DMS114 treated with DMSO at 0.1 percent for 48 hours (cell line): ENCODE measurements at regions not wholly inside any gene's neighbourhood (a gene's known extent, or its start where the extent isn't known, plus 50 kb on each side); places are given as distances from the start of the nearest gene placed in this dataset.
"Not testable (repeated sequence)": the region's sequence is repeated elsewhere in the genome, so short reads cannot be mapped to it uniquely, and the experiment has no call there.

Experiments
- DNase-seq: peaks from one replicate; lab custom pipeline; 2025; ENCODE audit not compliant: unreplicated experiment; lab: John Stamatoyannopoulos, UW

DNA sequence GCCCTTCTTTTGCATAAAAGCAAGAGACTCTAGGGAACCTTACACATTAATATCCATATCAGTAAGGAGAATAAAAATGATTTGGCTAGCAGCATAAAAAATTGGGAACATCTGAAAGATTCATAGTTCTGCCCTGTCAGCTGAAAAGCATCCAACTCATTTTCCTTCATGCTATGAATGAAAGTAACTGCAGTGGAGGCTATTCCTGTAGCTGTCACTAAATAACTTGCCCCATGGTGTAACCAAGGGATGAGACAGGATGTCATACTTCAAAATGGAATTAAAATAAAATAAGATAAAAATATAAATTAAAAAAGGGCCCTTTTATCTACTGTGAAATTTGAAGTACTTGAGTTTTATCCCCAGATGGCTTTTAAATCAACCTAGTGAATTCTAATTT is 878.8 kb downstream of the C4orf33 start:
- DNase-seq, result no peak

DNA sequence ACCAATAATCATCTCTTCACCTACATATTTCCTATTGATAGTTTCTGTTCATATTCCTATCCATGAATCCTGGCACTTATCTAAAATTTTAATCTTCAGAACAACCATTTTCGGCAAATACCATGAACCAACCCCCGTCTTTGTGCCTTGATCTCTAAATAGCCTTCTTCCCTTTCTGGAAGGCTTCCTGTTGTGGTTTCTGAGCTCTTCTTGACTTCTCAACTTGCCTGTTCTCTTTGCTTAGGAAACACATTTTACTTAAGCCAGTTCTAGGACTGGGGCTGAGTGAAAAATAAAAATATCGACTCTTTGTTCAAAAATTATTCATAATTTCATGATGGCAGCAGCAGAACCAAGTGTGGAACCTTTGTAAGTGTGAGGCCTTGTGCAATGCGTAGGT is 882.4 kb downstream of the C4orf33 start:
- DNase-seq, result no peak

DNA sequence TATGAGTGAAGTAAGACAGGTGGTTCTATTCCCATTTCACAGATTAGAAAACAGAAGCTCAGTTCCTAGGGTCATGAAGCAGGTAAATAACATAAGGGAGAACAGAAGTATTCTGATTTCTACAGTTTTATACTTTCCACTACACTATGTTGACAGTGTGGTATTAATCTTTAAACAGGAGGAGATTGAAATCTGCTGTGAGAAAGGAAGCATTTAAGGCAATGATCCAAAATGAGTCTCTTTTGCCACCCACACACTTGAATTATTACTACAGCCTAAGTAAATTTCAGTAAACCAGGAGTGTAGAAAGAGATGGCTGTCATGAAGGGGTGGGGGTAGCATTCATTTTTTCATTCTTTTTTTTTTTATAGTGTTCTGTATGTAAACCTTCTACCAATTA is 893.0 kb downstream of the C4orf33 start:
- DNase-seq, result no peak

DNA sequence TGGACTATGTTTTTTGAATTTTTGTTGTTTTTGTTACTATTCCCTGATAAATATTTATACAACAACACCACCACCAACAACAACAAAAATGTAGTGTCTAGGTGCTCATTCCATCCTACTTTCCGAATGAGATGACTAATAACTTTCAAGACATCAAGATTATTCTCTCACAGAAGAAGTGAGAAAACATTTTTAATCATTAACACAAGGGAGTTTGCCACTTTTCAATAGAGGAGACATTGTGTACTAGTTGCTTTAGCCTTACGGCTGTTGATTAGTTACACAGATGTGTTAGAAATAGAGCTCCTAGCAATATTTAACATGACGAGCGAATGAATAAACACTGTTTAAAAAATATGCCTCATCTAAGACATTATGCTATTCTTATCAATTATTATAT is 898.8 kb downstream of the C4orf33 start:
- DNase-seq, result no peak

DNA sequence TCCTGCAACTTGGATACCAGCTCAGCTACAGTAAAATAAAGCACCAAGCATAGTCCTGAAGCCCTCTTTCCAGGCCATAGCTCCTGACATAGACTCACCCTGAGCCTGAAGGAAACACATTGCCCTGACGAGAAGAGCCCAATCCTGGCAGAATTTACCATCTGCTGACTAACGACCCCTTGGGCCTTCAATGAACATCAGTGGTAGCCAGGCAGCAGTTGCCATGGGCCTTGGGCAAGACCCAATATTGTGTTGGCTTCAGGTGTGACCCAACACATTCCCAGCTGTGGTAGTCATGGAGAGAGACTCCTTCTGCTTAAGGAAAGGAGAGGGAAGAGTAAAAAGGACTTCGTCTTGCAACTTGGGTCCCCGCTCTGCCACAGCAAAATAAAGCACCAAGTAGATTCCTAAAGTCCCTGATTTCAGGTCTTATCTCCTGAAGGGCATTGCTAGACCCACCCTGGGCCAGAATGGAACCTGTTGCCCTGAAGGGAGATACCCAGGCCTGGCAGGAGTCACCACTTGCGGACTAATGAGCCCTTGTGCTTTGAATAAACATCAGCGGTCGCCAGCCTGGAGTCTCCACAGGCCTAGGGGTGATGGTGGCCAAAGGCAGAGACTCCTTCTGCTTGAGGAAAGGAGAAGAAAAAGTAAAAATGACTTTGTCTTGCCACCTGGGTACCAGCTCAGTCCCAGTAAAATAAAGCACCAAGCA is 902.6 kb downstream of the C4orf33 start:
- no peak for DNase-seq

DNA sequence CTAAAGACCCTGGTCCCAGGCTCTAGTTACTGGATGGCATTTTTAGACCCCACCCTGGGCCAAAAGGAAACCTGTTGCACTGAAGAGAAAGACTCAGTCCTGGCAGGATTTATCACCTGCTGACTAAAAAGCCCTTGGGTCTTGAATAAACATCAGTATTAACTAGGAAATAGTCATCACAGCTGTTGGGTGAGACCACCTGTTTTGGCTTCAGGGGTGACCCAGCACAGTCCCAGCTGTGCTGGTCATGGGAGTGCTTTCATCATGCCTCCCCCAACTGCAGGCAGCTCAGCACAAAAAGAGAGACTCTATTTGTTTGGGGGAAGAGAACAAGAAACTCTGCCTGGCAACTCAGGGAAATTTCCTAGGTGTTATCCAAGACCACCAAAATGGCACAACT is 903.2 kb downstream of the C4orf33 start:
- DNase-seq, result no peak

DNA sequence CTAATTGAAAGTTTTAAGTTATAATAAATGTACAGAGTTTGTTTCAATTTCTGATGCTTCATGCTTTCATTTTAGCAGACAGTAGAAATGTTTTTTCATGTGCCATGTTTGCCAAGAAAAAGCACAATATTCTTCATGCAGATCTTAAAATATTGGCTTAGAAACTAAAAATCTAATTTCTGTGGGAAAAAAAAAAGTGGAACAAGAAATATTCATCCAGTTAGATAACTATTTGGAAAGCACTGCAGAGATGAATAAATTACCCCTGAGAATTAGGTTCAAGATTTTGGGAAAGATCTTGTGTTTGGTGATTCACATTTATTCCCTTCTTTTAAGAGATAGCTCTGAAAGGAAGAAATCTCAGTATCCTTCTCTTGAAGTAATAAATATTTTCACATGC is 912.5 kb downstream of the C4orf33 start:
- DNase-seq, result no peak

DNA sequence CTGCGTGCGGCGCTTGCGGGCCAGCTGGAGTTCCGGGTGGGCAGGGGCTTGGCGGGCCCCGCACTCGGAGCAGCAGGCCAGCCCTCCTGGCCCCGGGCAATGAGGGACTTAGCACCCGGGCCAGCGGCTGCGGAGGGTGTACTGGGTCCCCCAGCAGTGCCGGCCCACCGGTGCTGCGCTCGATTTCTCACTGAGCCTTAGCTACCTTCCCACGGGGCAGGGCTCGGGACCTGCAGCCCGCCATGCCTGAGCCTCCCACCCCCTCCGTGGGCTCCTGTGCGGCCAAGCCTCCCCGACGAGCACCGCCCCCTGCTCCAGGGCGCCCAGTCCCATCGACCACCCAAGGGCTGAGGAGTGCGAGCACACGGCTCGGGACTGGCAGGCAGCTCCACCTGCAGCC is 916.9 kb downstream of the C4orf33 start:
- not testable (repeated sequence) for DNase-seq

DNA sequence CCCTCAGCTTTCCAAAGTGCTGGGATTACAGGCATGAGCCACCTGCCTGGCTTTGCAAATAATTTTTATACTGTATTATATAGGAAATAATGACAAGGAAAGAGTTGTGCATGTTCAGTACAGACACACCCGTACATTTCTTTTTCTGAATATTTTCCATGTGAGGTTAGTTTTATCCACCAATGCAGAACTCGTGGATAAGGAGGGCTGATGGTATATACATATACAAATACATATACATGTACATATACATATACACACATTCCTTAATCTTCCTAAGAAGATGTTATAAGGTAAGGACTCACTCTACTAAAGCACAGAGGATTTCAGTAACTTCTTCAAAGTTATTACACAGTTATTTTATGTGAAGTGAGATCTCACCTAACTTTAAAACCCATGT is 925.8 kb downstream of the C4orf33 start:
- no peak for DNase-seq

DNA sequence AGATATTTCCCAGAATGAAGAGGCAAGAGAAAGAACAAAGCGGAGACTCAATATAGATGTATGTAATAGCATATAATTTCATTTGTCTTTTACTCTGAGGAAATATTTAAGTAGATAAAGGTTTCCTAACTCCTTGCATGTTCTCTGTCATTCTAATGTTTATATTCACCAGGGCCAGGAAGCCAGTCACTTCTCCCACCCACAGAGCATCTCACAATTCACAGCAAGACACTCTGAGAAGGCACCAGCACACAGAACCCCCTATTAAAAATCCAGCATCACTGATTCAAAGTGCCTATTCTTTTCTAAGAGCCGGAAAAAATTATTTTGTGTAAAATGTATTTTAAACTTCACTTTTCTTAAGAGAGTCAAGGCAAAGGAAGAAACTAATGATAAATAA is 927.1 kb downstream of the C4orf33 start:
- DNase-seq, result no peak

DNA sequence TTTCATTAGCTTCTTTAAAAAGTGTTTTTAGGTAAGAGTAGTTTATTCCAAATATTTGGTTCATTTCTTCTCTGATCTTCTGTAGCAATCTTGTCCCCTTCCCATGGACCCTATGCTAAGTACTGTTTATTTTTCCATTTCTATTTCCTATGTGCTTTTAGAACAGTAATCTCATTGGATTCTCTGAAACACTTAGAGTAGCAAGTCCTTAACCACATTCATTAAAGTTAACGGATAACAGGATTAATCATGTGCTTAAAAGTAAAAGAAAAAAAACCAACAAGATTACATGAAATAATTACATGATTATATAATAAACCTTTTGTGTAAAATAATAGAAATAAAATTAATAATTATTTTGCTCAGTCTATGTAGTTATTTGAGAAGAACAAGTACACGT is 929.7 kb downstream of the C4orf33 start:
- no peak for DNase-seq

DNA sequence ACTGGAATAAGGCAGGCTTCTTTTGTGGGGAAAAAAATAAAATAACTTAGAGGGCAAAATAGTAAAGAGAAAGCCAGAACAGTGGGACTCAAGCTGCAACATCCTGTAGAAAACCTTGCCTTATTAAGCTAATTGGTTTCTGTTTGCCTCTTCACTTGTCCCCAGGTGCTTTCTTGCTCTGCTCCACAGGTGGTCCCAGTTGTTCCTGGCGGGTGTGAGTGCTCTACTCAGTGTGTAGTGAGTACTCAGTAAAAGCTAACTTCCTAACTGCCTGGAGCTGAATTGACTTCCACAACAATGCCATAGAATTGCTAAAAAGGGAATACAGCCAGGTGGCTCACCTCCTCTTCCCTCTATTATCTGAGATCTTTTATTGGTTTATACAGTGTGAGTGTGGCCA is 930.2 kb downstream of the C4orf33 start:
- no peak for DNase-seq

DNA sequence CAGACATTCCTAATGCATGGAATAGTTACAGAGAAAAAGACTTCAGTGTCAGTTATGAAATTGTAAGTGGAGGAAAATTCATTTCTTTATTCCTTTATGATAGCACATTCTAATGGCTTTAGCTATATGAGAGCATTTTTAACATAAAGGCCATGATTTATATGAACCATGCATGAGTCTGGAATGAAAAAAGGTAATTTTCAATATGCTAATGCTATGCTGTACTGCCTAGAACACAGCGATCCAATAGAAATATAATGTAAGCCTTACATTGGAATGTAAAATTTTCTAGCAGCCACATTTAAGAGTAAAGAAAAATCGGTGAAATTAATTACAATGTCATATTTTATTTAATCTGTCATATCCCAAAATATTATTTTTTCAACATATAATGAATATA is 932.0 kb downstream of the C4orf33 start:
- no peak for DNase-seq

DNA sequence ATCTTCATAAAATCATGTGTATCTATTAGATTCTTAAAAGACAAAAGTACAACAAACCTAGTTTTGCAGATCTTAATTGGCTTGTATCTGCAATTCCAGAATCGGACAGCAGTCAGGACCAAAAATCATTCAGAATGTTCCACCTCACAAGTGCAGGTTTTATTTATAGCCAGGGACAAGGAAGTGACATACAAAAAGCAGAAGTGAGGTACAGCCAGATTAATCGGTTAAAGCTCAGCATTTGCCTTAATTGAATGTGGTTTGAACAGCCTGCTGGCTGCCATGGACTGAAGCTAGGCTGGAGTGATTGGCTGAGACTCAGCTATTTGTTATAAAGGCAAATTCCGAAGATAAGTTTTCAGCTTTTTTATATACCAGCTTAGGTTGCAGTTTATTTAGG is 932.6 kb downstream of the C4orf33 start:
- DNase-seq, result no peak

DNA sequence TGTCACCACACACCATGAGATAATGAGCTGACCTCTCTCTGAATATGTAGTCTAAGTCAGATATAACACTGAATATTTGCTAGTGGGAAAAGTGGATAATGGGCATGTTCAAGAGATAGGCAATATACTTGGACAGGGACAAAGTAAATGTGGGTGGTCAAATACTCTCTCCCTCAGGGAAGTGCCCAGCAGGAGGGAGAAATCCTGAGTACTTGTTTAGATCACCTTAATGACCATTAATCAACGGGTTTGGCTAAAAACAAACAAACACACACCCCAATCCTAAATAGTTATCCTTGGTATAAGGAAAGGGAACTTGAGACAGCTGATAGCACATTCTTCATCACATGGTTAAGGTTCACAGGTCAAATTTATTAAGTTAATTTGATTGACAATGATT is 933.5 kb downstream of the C4orf33 start:
- no peak for DNase-seq

DNA sequence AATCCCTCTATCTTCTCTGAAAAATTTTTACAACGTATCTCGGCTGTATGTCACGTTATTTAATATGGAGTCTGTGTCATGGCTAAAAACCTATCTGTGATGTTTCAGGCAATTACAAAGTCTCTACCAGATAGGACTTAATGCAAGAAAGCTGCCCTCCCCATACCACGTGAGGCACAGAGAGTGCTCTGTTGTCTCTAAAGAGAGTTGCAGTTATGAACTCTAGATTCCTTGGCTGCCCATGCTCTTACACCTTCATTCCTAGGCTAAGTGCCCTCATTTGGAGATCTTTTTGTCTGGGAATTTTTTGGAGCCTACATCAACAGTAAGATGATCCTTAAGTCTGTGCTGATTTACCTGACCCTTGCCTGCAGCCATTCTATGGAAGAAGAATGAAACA is 935.9 kb downstream of the C4orf33 start:
- DNase-seq, result no peak

DNA sequence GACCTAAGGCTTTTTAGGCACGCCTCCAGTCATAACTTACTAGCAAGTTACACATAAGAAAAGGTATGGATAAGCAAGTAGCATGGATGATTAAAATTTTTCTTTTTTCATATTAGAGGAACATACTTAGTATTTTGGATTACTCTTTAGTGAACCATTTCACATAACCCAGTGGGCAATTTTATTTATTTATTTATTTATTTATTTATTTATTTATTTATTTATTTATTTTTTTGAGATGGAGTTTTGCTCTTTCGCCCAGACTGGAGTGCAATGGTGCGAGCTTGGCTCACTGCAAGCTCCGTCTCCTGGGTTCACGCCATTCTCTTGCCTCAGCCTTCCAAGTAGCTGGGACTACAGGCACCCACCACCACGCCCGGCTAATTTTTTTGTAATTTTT is 937.7 kb downstream of the C4orf33 start:
- DNase-seq, result not testable (repeated sequence)

DNA sequence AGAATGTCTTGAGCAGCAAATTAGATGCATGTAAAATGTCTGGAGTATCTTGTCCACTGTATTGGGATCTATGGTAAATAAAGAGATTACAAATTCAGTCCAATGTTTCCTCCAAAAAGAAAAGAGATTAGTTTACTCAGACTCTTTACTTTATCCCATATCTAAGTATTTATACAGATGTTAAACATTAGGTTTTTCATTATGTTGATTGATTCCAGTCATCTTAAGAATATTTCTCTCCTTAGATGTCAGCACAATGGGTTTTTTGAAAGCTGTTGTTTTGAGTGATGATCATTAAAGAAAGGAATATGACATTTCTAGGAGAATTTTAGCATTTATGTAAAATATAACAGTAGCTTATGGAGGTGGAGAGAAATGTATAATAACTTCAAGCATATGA is 938.9 kb downstream of the C4orf33 start:
- no peak for DNase-seq

DNA sequence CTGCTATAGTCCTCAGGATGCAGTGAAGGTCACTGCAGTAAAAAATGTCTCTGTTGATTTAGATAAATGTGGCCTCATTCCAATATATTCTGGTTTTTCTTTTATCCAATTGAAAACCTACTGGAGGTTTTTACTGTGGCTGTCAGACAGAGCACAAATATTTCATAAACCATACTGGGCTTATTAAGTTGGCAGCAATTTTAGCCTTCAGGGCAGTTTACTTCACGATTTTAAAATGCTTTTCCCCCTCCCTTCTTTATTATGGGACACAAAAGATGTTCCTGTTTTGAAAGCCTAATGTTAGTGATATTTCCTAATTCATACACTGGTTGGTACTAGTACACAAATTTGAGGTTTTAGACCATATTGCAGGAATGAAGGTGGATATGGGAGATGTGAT is 939.4 kb downstream of the C4orf33 start:
- no peak for DNase-seq

DNA sequence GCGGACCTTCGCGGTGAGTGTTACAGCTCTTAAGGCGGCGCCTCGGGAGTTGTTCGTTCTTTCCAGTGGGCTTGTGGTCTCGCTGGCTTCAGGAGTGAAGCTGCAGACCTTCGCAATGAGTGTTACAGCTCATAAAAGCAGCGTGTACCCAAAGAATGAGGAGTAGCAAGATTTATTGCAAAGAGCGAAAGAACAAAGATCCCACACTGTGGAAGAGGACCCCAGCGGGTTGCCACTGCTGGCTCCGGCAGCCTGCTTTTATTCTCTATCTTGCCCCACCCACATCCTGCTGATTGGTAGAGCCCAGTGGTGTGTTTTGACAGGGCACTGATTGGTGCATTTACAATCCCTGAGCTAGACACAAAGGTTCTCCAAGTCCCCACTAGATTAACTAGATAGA is 941.9 kb downstream of the C4orf33 start:
- not testable (repeated sequence) for DNase-seq

DNA sequence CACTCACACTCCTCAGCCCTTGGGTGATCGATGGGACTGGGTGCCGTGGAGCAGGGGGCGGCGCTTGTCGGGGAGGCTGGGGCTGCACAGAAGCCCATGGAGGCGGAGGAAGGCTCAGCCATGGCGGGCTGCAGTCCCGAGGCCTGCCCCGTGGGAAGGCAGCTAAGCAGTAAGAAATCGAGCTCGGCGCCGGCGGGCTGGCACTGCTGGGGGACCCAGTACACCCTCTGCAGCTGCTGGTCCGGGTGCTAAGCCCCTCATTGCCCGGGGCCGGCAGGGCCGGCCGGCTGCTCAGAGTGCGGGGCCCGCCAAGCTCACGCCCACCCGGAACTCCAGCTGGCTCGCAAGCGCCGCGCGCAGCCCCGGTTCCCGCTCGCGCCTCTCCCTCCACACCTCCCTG is 942.6 kb downstream of the C4orf33 start:
- not testable (repeated sequence) for DNase-seq

DNA sequence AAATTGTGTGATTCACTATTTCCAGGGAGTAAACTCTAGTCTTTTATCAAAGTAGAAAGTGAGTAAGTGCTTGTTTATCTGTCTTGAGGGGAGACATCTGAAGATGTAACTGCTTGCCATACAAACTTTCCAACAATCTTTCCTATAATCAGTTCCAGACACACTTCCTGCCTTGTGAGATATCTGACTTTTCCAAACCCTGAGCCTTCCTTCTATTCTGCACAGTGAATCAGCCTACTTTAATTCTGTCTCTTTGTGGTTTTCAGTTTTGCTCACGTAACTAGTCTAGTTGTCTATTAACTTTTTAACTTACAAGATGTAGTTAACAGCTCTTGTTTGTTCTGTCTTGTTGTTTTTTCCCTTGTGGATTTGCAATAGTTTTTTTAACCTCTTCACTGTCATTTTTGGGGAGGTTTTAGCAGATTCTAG is 947.8 kb downstream of the C4orf33 start:
- no peak for DNase-seq

DNA sequence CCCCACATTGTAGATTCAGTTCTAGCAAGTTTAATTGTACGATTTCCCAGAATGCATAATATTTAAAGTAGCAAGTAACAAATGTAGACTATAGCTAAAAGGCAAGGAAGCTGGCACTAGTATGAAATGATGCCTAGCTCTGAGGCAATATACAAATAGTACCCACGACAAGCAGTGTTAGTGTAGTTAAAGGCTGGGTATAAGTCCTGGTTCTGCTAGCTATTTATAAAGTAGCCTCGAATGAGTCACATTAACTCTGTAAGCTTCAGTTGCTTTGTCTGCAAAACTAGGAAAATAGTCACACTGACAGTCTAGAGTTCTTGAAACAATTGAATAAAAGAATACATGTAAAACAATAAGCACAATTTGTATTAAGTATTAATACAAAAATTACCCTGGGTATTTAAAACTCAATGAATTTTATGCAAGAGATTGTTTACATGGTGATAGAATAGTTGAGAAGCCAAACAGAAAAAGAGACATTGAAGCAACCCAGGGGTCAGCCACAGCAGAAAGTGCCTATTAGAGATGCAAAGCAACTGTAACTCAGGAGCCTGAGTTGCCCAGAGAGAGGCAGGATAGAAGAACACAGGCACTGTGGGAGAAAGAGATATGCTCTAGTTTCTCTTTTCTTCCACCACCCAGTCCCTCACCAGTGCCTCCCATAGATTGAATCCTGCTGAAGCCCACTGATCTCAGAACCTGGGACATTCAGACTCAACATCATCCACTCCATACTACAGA is 949.0 kb downstream of the C4orf33 start:
- no peak for DNase-seq
